ENCODE measurements at regions not wholly inside any gene's neighbourhood (a gene's known extent, or its start where the extent isn't known, plus 50 kb on each side); places are given as distances from the start of the nearest gene placed in this dataset.
"Not testable (repeated sequence)": the region's sequence is repeated elsewhere in the genome, so short reads cannot be mapped to it uniquely, and the experiment has no call there.

DNA sequence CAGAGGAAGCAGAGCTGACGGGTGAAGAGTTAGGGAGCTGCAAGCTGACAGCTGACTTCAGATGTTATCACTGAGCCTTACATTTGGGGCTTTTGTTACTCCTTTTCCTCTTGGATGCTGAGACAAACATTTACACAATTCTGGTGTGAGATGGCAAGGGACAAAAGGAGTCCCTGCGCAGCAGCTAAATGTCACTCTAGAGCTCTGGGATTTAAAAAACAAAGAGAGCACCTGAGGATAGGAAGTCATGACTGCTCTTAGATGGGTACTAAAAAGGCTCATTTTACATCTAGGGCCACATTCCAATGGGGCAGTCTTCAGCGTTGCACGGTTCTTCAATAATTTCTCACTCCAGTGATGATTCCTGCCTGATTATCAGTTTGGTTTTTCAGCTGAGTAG is 204.5 kb downstream of the RAB38 start:
- DNase-seq = no peak

DNA sequence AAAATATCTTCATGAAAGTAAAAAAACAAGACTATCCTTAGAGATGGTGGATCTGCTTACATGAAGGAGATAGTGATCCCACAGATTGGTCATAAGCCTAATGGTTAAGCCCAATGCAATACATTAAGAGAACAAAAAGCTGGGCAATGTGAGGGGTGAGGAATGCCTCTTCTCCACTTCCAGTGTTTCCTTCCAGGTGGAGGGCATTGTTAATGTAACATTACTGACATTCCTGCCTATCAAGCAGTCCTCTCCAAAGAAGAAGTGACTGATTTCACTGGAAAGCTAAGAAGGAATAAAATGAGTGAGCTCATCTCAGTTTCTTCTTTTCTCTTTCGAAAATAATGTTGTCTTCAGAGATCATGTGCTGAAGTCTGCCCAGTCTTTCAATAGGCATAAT is 207.8 kb downstream of the RAB38 start:
- no peak for DNase-seq

DNA sequence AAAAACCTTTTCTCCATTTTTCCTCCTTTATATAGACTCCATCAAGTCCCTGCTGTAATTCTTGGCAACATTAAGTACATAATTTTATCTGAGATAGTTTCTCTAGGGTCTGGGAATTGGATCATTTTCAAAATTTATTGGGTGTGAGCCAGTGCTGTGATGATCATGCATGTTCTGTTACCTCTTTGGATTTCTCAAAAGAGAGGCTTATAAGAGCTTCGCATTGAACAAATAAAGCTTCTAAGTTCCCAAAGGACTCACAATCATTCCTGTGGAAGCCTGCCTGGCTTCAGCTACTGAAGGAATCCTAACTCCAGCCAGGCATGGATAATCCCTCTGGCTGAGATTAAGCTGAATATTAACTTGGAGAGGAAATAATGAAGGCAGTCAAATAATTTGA is 208.5 kb downstream of the RAB38 start:
- DNase-seq = no peak

DNA sequence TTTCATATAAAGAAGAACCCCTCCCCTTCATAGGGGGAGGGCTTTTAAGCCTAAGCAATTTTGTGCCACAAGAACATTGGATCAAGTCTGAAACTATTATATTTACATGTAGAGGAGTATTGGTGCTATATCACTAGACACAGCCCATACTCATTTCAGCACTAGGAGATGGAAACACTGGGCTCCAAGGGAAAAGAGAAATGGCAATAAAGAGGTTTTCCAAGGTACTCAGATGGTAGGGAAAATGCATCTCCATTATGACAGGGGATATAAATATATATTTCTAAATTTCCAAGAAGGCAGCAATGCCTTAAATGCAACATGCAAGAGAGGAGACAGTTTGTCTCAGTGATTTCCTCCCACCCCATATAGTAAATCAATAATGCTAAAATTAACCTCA is 209.0 kb downstream of the RAB38 start:
- no peak for DNase-seq

DNA sequence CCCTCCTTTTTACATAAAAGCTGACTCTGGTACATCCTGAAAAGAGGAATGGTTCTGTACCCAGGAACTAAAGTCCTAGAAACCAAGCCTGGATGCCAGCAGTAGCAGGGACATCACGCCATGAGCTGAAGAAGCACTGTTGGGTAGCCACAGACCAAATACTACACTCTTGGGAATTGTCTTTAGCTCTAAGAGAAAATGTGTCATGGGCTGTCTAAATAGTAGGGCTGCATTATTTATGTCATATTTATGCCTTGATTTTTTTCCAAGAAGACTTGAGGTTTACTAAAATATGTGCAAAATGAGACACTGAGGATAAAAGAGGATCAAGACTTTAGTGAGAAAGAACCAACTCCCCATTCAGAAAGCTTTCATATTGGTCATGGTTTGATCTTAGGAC is 213.6 kb downstream of the RAB38 start:
- no peak for DNase-seq

DNA sequence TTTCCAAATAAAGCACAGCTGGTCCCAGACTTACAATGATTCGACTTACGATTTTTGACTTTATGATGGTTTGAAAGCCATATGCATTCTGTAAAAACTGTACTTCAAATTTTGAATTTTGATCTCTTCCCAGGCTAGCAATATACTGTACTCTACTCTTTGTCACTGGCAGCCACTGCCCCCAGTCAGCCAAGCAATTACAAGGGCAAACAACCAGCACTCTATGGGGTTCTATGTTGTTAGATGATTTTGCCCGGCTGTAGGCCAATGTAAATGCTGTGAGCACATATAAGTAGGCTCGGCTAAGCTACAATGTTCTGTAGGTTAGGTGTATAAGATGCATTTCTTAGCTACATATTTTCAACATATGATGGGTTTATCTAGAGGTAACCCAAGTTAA is 217.3 kb downstream of the RAB38 start:
- DNase-seq = no peak

DNA sequence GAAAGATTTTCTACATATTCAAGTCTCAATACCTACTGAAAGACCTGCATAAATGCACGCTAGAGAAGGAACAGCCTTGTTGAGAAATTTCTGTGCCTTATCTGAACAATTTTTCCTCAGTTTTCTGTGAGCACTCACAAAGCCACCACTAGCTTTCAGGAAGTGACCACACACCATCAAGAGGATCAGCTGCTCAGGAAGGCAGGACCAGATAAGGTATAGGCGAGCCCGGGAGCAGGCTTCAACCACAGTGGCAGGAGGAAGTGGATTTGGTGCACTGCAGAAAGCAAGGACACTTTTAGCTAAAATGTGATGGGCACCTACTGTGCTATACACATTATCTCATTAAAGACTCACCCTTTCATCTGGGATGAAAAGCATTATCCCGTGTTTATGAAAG is 220.8 kb downstream of the RAB38 start:
- no peak for DNase-seq

DNA sequence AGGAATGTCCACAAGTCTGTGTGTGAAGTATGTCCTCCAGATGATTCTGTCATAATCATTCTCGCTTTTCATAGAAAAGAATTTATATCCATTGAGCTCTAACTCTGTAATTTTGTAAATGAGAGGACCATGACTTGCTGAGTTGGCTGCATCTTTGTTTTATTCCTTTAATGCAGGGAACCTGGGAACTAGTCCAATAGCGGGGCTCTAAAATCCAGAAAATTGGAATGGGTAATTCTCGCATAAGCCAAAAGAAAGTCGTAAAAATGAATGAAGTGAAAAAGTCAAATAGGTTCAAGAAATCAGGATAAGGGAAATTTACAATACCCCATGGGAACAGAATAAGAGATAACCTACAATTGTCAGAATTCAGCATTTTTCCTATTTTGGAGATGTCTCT is 232.5 kb downstream of the RAB38 start:
- DNase-seq = no peak

DNA sequence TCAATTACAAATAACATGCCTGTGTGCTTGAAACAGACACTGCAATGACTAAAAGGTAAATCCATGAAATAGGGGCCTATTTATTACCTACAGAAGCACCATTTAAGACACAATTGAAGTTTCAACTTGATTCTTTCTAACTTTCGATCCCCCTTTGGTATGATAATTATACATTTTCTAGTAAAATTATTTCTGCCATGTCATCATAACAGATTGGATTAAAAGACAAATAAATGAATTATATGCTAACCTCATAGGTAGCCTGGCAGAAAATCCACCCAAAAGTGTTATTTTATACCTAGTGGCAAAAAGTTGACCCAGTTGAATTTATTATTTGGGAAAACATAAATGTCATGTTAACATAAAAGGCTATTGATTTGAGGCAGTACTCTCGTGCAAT is 241.1 kb downstream of the RAB38 start:
- DNase-seq = no peak

DNA sequence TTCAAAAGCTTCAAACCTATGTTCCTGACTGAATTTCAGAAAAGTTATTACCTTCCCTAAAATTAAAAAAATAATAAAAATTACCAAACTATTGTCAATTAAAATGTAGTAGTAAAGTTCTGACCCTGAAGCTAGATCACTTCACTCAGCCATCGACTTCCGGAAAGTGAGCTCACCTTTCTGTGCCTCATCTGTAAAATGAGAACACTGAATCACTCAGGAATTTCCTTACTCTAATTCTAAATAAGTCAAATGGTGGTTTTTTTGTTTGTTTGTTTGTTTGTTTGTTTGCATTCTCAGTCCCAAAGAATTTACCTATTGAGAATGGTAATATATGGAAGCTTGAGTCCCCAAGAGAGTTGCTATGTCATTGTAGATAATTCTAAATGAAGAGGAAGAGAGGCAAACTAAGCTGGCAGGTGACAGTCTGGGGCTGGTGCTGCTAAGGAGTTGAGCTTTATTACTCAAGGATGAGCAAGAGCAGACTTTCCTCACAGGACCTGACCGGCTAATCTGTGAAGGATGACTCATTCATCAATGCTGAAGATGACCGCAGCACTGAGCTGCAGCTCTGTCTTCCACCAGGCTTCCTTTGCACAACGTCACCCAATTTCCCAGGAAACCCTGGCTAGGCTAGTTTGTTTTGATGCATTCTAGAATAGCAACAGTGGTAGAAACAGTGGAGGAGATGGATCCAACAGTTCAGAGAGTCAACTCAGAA is 248.8 kb downstream of the RAB38 start:
- no peak for DNase-seq

DNA sequence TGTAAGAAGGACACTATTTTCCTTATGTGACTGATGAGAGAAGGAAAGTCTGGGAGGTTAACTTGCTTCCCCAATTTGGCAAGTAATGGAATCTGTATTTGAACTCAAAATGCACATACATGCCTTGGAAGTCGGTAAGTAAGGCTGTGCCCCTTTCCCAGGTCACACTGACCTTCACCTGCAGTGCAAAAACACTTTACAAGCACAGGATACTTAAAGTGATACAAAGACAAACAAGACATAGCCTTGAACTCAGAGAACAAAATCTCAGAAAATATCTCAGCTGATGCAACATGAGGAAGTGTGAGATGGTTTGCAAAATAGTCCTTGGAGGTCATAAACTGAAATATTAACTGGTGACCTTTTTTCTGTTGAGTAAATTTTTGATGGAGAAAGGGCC is 251.1 kb downstream of the RAB38 start:
- DNase-seq = no peak

DNA sequence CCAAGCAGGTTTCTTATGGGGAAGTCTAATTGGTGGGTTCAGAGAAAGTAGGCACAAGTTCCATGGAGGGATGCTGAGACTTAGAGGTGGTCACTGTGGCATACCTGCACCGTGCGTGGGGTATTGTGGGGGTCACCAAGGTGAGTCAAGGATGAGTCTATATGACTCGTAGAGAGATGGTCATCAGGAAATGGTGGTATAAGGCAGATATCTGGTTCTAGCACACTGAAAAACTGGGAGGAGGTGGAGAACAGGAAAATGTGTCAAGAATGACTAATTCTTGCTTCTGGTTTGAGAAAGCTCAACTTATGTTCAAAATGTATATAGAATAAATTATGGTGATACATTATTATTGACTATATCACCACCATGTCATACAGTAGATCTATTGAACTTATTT is 258.1 kb downstream of the RAB38 start:
- DNase-seq = no peak

DNA sequence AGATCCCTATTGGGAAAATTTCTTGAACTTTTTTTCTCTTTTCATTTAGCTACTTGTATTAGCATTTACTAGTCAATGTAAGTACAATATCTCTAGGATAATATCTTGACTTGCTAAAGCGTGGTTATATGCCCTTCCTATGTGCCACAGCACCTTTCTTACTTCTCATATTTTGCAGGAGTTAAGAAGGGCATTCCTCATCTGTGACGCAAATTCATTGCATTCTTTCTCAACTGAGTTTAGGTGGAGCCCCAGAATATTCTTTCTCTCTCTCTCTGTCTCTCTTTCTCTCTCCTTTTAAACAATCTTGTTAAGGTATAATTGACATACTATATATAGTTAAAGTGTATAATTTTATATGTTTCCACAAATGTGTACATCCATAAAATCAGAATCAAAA is 266.1 kb downstream of the RAB38 start:
- no peak for DNase-seq

DNA sequence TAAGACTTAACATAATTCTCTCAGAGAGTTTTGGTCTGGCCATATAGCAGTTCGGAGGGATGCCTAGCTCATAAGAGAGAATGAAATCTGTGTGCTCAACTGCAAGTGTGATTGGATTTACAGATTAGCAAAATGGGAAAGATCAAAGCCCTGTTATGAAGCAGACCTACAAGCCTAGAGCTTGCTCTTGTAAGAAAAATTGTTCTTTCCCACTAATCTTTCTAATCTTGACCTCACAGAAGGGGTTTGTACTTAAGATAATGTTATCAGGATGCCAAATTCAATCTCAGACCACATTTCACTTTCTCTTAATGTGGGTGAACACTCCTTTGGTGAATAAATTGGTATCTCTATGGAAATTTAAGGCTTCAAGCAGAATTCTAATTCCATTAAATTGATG is 267.2 kb downstream of the RAB38 start:
- no peak for DNase-seq

DNA sequence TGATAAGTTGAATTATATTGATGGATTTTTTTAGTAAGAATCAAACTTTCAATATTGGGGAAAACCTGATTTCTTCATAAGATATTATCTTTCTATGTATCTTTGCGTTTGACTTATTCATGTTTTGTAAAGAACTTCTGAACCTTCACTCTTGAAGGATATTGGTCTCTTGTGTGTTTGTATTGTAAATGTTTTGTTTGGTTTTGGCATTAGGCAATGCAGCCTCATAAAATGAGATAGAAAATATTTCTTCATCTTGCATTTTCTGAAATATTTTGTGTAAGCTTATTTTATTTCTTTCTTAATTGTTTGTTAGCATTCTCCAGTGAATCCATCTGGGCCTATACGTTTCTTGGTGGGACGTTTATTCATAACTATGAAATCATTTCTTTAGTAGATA is 271.9 kb downstream of the RAB38 start:
- no peak for DNase-seq

DNA sequence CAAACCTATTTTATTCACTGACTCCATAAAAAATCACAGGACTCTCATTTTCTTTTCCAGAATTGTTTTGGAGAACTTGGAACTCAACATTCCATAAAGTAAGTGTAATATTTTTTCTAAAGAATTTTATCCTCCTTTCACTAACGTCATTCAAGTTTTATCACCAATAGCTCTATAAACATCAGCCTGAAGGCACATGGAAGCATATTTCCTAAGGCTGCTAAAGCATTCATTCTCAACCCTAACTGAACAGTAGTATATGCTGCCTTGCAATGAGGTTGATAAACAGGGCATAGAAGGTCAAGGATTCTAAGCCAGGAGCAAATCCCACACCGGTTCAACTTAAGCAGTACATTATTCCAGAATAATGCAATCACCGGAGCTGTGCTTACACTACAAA is 273.9 kb downstream of the RAB38 start:
- no peak for DNase-seq

DNA sequence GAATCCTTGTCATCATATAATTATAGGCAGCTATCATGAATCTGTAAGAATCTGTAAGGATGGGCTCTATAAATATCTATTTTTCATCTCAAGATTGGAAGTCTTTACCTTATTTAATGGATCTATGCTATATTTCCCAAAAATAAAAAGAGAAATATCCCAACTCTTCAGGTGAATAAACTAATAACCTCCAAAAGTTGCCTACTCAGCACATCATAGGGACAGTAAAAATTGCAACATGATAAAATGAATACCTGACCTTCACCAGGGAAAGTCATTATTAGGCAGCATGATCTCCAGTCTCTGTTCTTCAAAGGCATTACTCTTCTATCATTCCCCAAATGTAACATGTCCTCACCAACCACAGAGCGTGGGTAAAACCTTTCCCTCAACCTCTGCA is 277.3 kb downstream of the RAB38 start:
- DNase-seq = no peak

DNA sequence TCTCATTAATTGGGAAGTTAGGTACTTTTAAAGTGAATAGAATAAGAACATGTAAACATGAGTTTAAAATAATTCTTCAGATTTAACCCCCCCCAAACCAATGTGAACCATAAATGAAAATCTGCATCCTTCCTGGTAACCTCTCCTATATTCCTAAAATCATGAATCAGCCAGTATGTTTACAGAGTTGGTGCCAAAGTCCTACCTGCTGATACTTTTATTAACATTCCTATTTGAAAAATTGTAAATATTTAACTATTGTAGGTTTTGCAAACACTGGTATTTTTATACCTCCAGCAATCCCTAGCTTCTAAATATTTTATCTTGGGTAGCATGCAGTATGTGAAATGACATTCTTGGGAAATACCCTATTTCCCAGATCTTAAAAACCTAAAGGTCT is 278.2 kb downstream of the RAB38 start:
- DNase-seq = no peak

DNA sequence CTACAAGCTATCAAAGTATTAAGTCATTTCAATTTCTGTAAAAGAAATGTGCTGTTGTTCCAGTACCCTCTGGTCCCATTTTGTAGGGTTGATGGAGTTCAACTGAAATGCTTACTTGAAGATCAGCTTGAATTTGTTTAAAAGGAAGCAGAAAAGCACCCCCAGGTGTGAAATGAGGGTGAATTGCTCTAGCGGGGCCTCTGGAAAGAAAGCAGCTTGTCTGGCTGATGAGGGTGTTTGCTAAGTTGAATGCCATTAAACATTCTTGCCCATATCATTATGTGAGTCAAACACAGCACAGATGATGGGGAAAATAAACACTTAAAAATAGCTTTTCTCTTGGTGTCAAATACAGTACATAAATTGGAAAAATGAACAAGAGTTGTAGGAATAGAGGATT is 280.3 kb downstream of the RAB38 start:
- no peak for DNase-seq

DNA sequence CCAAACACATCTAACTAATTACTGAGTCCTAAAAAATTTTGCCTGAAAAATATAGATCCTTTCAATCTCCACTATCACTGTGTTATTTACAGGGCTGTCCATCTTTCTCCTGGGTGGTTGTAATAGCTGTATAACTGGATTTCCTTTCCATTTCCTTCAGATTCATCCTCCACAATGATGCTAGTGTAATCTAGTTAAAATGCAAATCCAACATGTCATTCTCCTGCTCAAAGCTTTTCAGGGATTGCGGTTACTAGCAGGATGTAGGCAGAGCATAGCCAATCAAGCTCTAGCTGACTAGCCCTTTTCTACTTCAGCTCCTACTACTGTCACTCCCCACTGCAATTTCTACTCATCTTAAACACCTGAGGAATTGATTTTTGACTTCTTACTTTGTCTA is 283.0 kb downstream of the RAB38 start:
- no peak for DNase-seq

DNA sequence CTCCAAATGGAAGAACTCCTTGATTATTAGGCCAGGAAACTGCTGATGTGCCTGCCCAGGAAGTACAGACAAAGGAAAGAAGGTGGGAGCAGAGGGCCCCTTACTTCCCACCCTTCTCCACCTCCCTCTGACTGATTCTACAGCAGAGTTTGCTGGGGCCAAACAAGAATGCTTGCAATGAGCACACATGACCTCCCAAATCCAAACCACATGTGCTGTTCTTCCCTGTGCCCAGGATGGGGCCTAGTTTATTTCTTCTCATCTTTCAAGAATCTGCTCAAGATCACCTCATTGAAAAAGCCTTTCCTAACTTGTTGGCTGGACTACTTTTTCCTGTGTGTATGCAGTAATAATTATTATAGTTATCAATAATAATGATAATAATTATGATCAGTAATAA is 286.1 kb downstream of the RAB38 start:
- DNase-seq = no peak

DNA sequence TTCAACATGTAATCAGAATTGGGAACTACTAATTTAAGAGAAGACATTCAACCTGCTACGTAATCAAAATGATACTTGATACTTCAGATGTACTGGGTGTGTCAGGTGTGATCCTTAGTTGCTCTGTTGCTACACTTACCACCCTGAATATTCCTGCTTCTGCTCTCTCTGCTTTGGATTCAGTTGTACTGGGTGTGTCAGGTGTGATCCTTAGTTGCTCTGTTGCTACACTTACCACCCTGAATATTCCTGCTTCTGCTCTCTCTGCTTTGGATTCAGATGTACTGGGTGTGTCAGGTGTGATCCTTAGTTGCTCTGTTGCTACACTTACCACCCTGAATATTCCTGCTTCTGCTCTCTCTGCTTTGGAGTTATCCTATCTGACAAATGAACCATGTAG is 290.2 kb downstream of the RAB38 start:
- not testable (repeated sequence) for DNase-seq

DNA sequence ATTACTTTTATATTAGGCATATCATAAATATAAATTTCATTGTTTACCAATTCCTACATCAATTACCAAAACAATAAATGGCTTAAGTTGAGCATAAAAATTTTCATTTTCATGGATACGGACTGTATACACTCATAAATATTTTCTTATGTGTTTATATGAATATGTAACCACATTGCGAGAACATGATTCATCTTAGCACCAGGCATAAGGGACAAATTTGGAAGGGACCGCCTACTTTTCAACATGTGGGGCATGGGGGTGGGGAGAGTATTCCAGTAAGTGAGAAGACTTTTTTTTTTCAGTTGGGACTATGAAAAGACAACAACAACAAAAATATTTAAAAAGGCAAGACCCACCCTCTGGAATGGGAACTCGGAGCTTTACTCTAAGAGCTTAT is 296.1 kb downstream of the RAB38 start:
- no peak for DNase-seq

DNA sequence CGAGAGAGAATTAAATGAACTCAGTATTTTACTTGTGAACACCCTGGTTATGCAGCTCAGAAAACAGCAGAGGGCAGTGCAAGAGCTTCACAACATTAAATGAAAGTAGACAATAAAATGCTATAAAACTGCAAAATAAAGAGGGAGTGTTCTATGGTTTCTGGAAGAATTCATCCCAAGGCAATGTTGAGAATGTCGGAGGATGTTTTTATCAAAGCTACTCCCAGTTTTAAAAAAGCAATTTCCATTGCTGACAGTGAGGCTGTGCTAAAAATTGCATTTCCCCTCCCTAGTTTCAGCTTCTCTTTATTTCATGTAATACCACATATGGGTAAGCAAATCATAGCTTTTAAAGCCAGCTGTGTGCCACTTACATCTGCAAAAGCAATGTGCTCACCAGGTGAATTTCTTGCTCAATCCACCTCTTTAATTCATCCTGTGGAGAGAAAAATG is 296.8 kb downstream of the RAB38 start:
- DNase-seq = no peak

DNA sequence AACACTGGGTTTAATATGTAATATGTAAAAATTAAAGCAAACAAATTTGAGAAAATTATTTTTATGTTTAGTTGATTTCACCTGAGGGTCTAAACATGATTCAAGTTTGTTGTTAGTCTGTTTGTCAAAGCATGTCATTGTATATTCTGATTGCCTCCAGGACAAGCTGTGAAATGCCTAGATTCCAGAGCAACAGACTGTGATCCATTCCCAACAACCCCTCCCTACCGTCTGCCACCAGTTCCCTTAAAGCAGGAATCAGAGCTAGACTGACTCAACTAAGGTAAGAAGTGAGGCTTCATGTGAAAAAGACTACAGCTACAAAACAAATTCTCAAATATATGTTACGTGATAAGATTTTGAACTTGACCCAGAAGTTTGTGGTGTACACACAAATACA is 304.2 kb downstream of the RAB38 start:
- DNase-seq = no peak

DNA sequence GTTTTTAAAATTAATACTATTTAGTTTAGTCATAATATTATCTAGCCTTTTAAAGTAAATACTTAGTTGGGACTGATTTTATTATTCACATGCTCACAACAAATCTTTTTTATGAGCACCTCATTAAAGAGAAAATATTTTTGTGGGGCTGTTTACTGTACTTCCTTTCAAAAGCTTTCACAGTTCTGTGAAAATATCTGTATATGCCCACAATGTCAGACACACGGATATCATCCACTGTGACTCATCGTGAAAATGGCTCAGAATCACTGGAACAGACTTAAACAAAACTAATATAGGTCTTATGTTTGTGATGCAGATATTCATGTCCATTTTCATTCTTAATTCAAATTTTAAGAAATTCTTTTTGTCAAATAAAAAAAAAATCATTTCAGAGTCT is 305.2 kb downstream of the RAB38 start:
- DNase-seq = no peak

All from CD4-positive, alpha-beta T cell treated with Interleukin-10 for 1 hour (primary cell).